ENCODE measurements at regions not wholly inside any gene's neighbourhood (a gene's known extent, or its start where the extent isn't known, plus 50 kb on each side); places are given as distances from the start of the nearest gene placed in this dataset.

DNA sequence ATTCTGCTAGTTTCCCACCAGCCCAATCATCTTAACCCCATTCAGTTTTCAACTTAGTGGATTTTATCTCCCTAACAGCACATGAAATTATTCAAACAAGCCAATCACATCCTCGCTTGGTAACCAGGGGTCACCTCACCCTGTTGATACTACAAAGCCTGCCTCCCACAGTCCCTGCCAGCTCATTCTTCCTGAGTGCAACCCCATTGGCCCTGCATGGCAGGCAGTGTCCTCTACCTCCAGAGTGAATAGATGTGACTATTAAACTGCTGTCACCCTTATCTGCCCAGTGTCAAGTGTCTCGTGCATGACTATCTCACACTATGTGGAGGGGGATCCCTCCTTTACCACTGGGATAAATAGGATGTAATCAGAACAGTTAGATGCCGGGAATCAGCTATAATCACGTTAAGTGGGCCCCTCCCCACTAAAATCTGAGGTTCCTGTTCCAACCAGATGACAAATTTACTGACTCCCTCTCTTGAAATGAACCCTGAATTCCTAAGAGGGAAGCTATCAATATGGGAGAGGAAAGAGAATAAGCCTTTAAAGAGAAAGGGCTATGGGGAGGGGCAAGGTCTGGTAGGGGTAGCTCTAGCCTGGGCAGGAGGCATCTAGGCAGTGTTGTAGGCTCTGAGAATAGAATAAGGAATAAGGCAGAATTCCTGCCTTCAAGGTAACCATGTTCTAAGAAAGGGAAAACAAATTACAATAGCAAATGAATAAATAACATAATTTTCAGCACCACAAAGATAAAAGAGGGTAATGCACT is 155.9 kb downstream of the SLC30A10 start:
- DNase-seq (ENCODE audit: low spot score), result no peak
- TF ChIP-seq, protein P1, sequence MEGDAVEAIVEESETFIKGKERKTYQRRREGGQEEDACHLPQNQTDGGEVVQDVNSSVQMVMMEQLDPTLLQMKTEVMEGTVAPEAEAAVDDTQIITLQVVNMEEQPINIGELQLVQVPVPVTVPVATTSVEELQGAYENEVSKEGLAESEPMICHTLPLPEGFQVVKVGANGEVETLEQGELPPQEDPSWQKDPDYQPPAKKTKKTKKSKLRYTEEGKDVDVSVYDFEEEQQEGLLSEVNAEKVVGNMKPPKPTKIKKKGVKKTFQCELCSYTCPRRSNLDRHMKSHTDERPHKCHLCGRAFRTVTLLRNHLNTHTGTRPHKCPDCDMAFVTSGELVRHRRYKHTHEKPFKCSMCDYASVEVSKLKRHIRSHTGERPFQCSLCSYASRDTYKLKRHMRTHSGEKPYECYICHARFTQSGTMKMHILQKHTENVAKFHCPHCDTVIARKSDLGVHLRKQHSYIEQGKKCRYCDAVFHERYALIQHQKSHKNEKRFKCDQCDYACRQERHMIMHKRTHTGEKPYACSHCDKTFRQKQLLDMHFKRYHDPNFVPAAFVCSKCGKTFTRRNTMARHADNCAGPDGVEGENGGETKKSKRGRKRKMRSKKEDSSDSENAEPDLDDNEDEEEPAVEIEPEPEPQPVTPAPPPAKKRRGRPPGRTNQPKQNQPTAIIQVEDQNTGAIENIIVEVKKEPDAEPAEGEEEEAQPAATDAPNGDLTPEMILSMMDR (IDR thresholded peaks at IDR 0.05; ENCODE audit: extremely low read depth, insufficient read depth, missing control alignments), result no peak
- in situ Hi-C loops (cut with MboI; ENCODE audit: low pct_unique_long_range_greater_than_20kb, low sequenced_read_pairs, unreplicated experiment), result no loop called here

DNA sequence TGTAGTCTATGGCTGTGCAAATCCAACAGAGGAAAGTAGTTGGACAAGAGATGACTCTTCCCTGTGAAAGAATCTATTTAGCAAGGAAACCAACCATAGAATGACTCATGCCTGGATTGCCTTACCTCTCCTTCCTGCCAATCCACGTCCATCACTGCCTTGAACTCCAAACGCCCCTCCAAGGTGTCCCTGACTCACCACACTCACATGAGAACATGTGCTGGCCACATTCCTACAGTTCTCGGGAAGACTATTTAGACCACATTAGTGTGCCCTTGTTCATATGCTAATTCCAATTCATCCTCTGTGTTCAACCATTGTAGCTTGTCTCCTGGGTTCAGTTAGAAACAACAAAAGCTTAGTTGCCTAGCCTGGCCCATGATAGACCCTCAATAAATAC is 157.3 kb downstream of the SLC30A10 start:
- TF ChIP-seq, protein P1 (IDR thresholded peaks at IDR 0.05; ENCODE audit: extremely low read depth, insufficient read depth, missing control alignments), result no peak
- DNase-seq (ENCODE audit: low spot score), result no peak
- in situ Hi-C loops (cut with MboI; ENCODE audit: low pct_unique_long_range_greater_than_20kb, low sequenced_read_pairs, unreplicated experiment), result no loop called here

DNA sequence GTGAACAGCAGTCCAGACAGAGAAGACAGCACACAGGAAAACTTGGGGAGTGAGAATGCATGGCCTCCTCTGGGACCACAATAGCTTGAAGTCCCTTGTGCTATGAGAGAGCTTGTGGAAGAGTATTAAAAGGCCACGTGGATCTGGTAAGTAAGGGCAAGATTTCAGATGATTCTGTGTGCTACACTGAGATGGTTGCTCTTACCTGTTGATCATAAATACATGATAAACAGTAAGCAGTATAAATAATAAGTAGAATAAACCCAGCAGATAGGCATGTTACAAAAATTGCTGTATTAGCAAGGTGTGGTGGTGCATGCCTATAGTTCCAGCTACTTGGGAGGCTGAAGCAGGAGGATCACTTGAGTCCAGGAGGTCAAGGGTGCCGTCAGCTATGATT is 150.4 kb upstream of the ZC3H11B start:
- DNase-seq (ENCODE audit: low spot score), result no peak
- TF ChIP-seq, protein P1 (IDR thresholded peaks at IDR 0.05; ENCODE audit: extremely low read depth, insufficient read depth, missing control alignments), result no peak
- in situ Hi-C loops (cut with MboI; ENCODE audit: low pct_unique_long_range_greater_than_20kb, low sequenced_read_pairs, unreplicated experiment), result no loop called here

DNA sequence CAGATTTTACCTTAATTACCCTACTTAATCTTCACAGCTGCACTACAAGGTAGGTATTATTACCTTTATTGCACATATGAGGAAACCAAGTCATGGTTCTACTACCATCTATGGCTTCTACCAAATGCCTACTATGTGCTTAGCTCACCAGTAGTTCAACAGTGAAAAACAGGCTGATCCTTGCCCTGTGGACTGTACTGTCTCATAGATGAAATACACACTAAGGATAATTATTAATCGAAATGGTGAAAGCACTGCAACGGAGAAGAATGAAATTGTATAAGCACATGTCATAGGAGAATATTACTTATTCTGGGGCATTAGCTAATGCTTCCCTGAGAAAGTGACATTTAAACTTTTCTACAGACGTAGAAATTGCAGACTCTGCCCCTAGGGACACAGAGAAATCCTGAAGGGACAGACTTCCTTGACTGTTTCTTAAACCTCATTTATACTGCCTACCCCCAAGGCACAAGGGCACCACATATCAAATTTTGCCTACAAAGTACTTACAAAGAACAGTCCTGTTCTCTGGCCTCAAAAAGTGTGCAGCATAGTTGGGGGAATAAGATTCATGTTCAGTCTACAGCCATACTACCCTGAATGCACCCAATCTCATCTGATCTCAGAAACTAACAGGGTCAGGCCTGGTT is 148.4 kb upstream of the ZC3H11B start:
- in situ Hi-C loops (cut with MboI; ENCODE audit: low pct_unique_long_range_greater_than_20kb, low sequenced_read_pairs, unreplicated experiment), result no loop called here
- TF ChIP-seq, protein P1 (IDR thresholded peaks at IDR 0.05; ENCODE audit: extremely low read depth, insufficient read depth, missing control alignments), result no peak
- no peak for DNase-seq (ENCODE audit: low spot score)

DNA sequence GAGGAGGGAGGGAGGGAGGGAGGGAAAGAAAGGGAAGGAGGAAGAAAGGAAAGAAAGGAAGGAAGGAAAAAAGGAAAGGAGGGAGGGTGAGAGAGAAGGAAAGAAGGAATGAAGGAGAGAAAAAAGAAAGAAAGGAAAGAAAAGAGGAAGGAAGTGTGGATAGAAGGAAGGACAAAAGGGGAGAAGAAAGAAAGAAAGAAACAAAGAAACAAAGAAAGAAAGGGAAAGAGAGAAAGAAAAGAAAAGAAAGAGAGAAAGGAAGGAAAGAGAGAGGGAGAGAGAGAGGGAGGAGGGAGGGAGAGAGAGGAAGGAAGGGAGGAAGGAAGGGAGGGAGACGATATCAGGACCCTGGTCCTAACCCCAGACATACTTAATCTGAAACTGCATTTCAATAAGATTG is 146.2 kb upstream of the ZC3H11B start:
- TF ChIP-seq, protein P1 (IDR thresholded peaks at IDR 0.05; ENCODE audit: extremely low read depth, insufficient read depth, missing control alignments), result no peak
- in situ Hi-C loops (cut with MboI; ENCODE audit: low pct_unique_long_range_greater_than_20kb, low sequenced_read_pairs, unreplicated experiment), result no loop called here
- DNase-seq (ENCODE audit: low spot score), result no peak

DNA sequence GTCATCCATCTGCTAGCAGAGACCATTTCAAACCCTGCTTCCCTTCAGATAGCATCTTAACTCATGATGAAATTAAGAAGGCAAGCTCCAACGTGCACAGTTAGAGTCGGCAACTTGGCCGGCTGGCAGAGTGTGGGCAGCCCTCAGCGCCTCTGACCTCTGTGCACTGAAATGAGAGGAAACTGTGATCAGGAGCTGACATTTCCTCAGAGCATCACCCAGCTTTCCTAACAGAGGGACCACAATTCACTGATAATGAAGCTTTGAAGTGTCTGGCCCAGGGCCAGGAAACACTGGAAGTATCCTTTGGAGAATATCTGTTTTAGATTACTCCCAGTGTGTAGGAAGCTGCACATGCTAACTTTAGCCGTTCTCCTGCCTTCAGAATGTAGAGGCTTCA is 145.0 kb upstream of the ZC3H11B start:
- TF ChIP-seq, protein P1 (IDR thresholded peaks at IDR 0.05; ENCODE audit: extremely low read depth, insufficient read depth, missing control alignments), result no peak
- in situ Hi-C loops (cut with MboI; ENCODE audit: low pct_unique_long_range_greater_than_20kb, low sequenced_read_pairs, unreplicated experiment), result no loop called here
- no peak for DNase-seq (ENCODE audit: low spot score)
